ENCODE measurements at regions not wholly inside any gene's neighbourhood (a gene's known extent, or its start where the extent isn't known, plus 50 kb on each side); places are given as distances from the start of the nearest gene placed in this dataset.
"Not testable (repeated sequence)": the region's sequence is repeated elsewhere in the genome, so short reads cannot be mapped to it uniquely, and the experiment has no call there.

- H3K36me3 ChIP-seq (ENCODE audit: control insufficient read depth, insufficient read depth, low read length): no peaks in the 10 kb centered on the region
- TF ChIP-seq CTCF (IDR thresholded peaks at IDR 0.05; ENCODE audit: insufficient read depth, low read length, severe bottlenecking): no peak
- H3K4me3 ChIP-seq (ENCODE audit: low read depth, low read length): no peak overlapping the region
- no peaks in the 10 kb centered on the region for H3K27me3 ChIP-seq (ENCODE audit: control insufficient read depth, insufficient read depth, low read length)
- DNase-seq (ENCODE audit: low read depth): no peak
- FAIRE-seq: no peak
These were observed 196.7 kb upstream of the KLF3 start for GRCh38 chr4:38467296-38467695.

- Histone ChIP-seq H3K36me3 (ENCODE audit: control insufficient read depth, insufficient read depth, low read length) (no peaks in the 10 kb centered on the region), H3K4me3 (ENCODE audit: low read depth, low read length) (no peak overlapping the region), H3K27me3 (ENCODE audit: control insufficient read depth, insufficient read depth, low read length) (no peaks in the 10 kb centered on the region)
- DNase-seq (ENCODE audit: low read depth) (no peak), FAIRE-seq (no peak)
- no peak for TF ChIP-seq CTCF (IDR thresholded peaks at IDR 0.05; ENCODE audit: insufficient read depth, low read length, severe bottlenecking)
These were observed 195.6 kb upstream of the KLF3 start for GRCh38 chr4:38468339-38468866.

- TF ChIP-seq CTCF (IDR thresholded peaks at IDR 0.05; ENCODE audit: insufficient read depth, low read length, severe bottlenecking): no peak
- FAIRE-seq (no peak), DNase-seq (ENCODE audit: low read depth) (no peak)
- Histone ChIP-seq H3K27me3 (ENCODE audit: control insufficient read depth, insufficient read depth, low read length) (no peaks in the 10 kb centered on the region), H3K4me3 (ENCODE audit: low read depth, low read length) (no peak overlapping the region), H3K36me3 (ENCODE audit: control insufficient read depth, insufficient read depth, low read length) (no peaks in the 10 kb centered on the region)
These were observed 194.6 kb upstream of the KLF3 start for GRCh38 chr4:38469410-38469809.

GRCh38 chr4:38470735-38471262 is 193.2 kb upstream of the KLF3 start:
- H3K27me3 ChIP-seq (ENCODE audit: control insufficient read depth, insufficient read depth, low read length): no peaks in the 10 kb centered on the region
- FAIRE-seq: no peak

GRCh38 chr4:38482696-38483095 is 181.3 kb upstream of the KLF3 start:
- no peak for DNase-seq (ENCODE audit: low read depth)
- no peak overlapping the region for H3K4me3 ChIP-seq (ENCODE audit: low read depth, low read length)
- H3K36me3 ChIP-seq (ENCODE audit: control insufficient read depth, insufficient read depth, low read length): no peaks in the 10 kb centered on the region
- FAIRE-seq: no peak
- no peak for TF ChIP-seq CTCF (IDR thresholded peaks at IDR 0.05; ENCODE audit: insufficient read depth, low read length, severe bottlenecking)
- no peaks in the 10 kb centered on the region for H3K27me3 ChIP-seq (ENCODE audit: control insufficient read depth, insufficient read depth, low read length)

More at GRCh38 chr4:38470735-38471262, 193.2 kb upstream of the KLF3 start:
- no peak overlapping the region for H3K4me3 ChIP-seq (ENCODE audit: low read depth, low read length)
- no peak for TF ChIP-seq CTCF (IDR thresholded peaks at IDR 0.05; ENCODE audit: insufficient read depth, low read length, severe bottlenecking)
- H3K36me3 ChIP-seq (ENCODE audit: control insufficient read depth, insufficient read depth, low read length): no peaks in the 10 kb centered on the region
- DNase-seq (ENCODE audit: low read depth): no peak

GRCh38 chr4:38483628-38484027 is 180.4 kb upstream of the KLF3 start:
- not testable (repeated sequence) for H3K36me3 ChIP-seq (ENCODE audit: control insufficient read depth, insufficient read depth, low read length); FAIRE-seq; H3K27me3 ChIP-seq (ENCODE audit: control insufficient read depth, insufficient read depth, low read length); H3K4me3 ChIP-seq (ENCODE audit: low read depth, low read length); DNase-seq (ENCODE audit: low read depth)
